Activated CD4-positive, alpha-beta T cell treated with anti-CD3 and anti-CD28 coated beads for 36 hours (primary cell): ENCODE measurements at regions not wholly inside any gene's neighbourhood (a gene's known extent, or its start where the extent isn't known, plus 50 kb on each side); places are given as distances from the start of the nearest gene placed in this dataset.

Experiments
- ATAC-seq: fragments of 200-7000 bp; cut with Tn5 transposase; one replicate; pipeline ENCODE4 v1.10.0; 2021; ENCODE audit warnings: mild to moderate bottlenecking, moderate library complexity
- CTCF ChIA-PET: fragments of 350-600 bp; sonication (Branson Sonifier 250); formaldehyde crosslinking; loops from one replicate; lab custom pipeline; 2021; ENCODE audit warnings: antibody characterized with exemption; lab: Charles Lee
- POLR2A ChIA-PET: fragments of 350-600 bp; sonication (Branson Sonifier 250); formaldehyde crosslinking; loops from one replicate; lab custom pipeline; 2021; ENCODE audit warnings: antibody characterized with exemption, inconsistent platforms; lab: Charles Lee
- DNase-seq: peaks from one replicate; pipeline ENCODE4 v3.0.0-alpha.2; 2020
- H3K27ac Mint-ChIP-seq: one replicate; pipeline ENCODE4 v1.8.0; 2021; ENCODE audit warnings: mixed read lengths
- H3K27me3 Mint-ChIP-seq: one replicate; pipeline ENCODE4 v1.8.0; 2021; ENCODE audit warnings: mixed read lengths
- H3K36me3 Mint-ChIP-seq: one replicate; pipeline ENCODE4 v1.8.0; 2021; ENCODE audit warnings: low read depth, mixed read lengths
- H3K4me1 Mint-ChIP-seq: one replicate; pipeline ENCODE4 v1.8.0; 2021; ENCODE audit warnings: mixed read lengths
- H3K4me3 Mint-ChIP-seq: one replicate; pipeline ENCODE4 v1.8.0; 2021; ENCODE audit warnings: mild to moderate bottlenecking, moderate library complexity, mixed read lengths
- H3K9me3 Mint-ChIP-seq: one replicate; pipeline ENCODE4 v1.8.0; 2021; ENCODE audit warnings: low read depth, mixed read lengths
- intact Hi-C, 2 experiments: fragments of 100-400 bp; cut with DNase I in 1 of 2; cut with micrococcal nuclease in 1 of 2; formaldehyde crosslinking; loops; one replicate each; pipeline versions ENCODE4 v1.14.2 to v1.15.1; 2022 to 2024; cut with DNase I, micrococcal nuclease

DNA sequence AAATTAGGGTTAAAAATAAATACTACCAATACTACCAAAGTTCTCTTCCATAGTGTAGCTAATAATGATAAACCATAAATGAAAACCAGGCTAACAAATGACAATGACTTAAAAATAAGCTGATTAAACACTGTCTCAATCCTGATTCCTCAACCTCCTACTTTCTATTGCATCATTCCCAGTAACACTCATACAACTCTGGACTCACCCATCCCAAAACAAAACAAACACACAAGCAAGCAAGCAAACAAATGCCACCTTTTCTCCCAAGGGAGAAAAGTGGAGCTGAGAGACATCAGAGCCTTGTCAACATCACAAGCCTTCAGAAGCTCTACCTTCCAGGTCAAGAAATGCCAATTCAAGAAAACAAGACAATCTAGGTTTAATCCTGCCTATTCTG is 620.7 kb downstream of the NYAP2 start:
- DNase-seq (no peak), ATAC-seq (no peak)
- H3K27ac Mint-ChIP-seq = no peak overlapping the region
- H3K4me3 Mint-ChIP-seq = no peak overlapping the region
- H3K36me3 Mint-ChIP-seq = no peaks in the 10 kb centered on the region
- H3K4me1 Mint-ChIP-seq = peaks cover 7% of the 10 kb centered on the region
- H3K27me3 Mint-ChIP-seq = peaks cover 10% of the 10 kb centered on the region
- CTCF ChIA-PET = no interaction called here
- intact Hi-C loops = no loop called here
- POLR2A ChIA-PET = no interaction called here
- H3K9me3 Mint-ChIP-seq = peaks cover 11% of the 10 kb centered on the region

DNA sequence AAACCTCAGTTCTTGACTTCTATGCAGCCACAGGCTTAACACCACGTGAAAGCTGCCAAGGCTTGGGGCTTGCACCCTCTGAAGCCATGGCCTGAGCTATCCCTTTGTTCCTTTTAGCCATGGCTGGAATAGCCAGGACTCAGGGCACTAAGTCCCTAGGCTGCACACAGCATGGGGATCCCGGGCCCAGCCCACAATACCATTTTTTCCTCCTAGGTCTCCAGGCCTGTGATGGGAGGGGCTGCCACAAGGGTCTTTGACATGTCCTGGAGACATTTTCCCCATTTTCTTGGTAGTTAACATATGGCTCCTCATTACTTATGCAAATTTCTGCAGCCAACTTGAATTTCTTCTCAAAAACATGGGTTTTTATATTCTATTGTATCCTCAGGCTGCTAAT is 619.1 kb downstream of the NYAP2 start:
- DNase-seq (no peak), ATAC-seq (no peak)
- Mint-ChIP-seq H3K9me3 (peaks cover 9% of the 10 kb centered on the region), H3K36me3 (no peaks in the 10 kb centered on the region), H3K27me3 (peaks cover 7% of the 10 kb centered on the region), H3K4me1 (peaks cover 7% of the 10 kb centered on the region), H3K4me3 (no peak overlapping the region), H3K27ac (no peak overlapping the region)
- intact Hi-C loops = no loop called here
- CTCF ChIA-PET = no interaction called here
- POLR2A ChIA-PET = no interaction called here

DNA sequence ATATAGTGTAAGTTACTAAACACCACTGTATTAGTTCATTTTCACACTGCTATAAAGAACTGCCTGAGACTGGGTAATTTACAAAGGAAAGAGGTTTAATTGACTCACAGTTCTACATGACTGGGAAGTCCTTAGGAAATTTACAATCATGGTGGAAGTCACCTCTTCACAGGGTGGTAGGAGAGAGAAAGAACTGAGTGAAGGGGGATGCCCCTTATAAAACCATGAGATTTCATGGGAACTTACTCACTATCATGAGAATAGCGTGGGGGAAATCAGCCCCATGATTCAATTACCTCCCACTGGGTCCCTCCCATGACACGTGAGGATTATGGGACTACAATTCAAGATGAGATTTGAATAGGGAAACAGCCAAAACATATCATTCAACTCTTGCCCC is 618.0 kb downstream of the NYAP2 start:
- CTCF ChIA-PET = no interaction called here
- POLR2A ChIA-PET = no interaction called here
- H3K36me3 Mint-ChIP-seq = no peaks in the 10 kb centered on the region
- intact Hi-C loops = no loop called here
- ATAC-seq (peak; percentile 89), DNase-seq (peak; percentile 15)
- H3K9me3 Mint-ChIP-seq = peaks cover 9% of the 10 kb centered on the region
- no peak overlapping the region for H3K4me3 Mint-ChIP-seq
- H3K27ac Mint-ChIP-seq = peak overlapping the region; percentile 11
- H3K4me1 Mint-ChIP-seq = peaks cover 7% of the 10 kb centered on the region
- peaks cover 8% of the 10 kb centered on the region for H3K27me3 Mint-ChIP-seq

DNA sequence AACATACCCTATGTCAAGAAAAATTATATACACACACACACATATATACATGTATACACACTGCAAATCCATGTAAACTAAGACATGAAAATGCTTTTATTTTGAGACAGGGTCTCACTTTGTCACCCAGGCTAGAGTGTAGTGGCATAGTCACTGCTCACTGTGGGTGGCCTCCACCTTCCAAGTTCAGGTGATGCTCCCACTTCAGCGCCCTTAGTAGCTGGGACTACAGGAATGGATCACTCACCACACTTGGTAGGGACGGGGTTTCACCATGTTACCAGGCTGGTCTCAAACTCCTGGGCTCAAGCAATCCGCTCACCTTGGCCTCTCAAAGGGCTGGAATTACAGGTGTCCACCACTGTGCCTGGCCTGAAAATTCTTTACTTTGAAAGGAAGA is 617.6 kb downstream of the NYAP2 start:
- CTCF ChIA-PET = no interaction called here
- peaks cover 7% of the 10 kb centered on the region for H3K4me1 Mint-ChIP-seq
- POLR2A ChIA-PET = no interaction called here
- intact Hi-C loops = no loop called here
- no peak overlapping the region for H3K4me3 Mint-ChIP-seq
- DNase-seq (no peak), ATAC-seq (peak; percentile 55)
- no peak overlapping the region for H3K27ac Mint-ChIP-seq
- no peaks in the 10 kb centered on the region for H3K36me3 Mint-ChIP-seq
- H3K27me3 Mint-ChIP-seq = peaks cover 8% of the 10 kb centered on the region
- peaks cover 9% of the 10 kb centered on the region for H3K9me3 Mint-ChIP-seq

DNA sequence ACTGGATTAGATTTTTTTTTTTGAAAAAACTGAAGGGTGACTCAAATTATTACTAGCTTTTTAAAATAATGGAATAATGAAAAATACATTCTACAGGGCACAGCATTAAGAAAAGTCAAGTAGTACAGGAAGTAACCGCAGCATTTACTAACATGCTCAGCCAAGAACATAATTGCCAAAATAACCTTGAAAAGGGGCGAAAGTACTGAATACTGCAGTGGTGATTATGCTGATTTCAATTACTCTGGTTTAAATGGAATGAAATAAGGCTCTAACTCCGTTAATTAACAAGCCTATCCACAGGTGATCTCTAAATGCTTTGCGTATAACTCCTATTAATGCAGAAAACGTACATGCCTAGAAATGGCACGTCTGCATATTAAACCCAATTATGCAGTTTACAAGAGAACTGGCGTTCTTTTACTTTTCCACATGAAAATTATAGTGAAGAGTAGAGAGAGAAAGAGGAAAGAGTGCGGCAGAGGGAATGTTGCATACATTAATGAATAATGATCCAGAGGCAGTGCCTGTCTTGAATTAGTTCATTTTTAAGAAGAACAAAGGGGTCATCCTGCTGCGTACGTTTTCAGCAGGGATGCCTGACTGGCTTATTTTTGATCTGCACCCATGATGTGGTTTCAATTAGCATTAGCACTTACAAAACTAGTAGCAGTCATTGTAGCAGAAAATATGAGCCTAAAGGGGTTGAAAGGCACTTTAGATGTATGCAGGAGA is 612.4 kb downstream of the NYAP2 start:
- Mint-ChIP-seq H3K27ac (no peak overlapping the region), H3K36me3 (no peaks in the 10 kb centered on the region), H3K27me3 (peaks cover 8% of the 10 kb centered on the region), H3K9me3 (no peaks in the 10 kb centered on the region), H3K4me1 (no peaks in the 10 kb centered on the region), H3K4me3 (no peak overlapping the region)
- intact Hi-C loops = no loop called here
- ATAC-seq (no peak), DNase-seq (no peak)
- CTCF ChIA-PET = no interaction called here
- POLR2A ChIA-PET = no interaction called here

DNA sequence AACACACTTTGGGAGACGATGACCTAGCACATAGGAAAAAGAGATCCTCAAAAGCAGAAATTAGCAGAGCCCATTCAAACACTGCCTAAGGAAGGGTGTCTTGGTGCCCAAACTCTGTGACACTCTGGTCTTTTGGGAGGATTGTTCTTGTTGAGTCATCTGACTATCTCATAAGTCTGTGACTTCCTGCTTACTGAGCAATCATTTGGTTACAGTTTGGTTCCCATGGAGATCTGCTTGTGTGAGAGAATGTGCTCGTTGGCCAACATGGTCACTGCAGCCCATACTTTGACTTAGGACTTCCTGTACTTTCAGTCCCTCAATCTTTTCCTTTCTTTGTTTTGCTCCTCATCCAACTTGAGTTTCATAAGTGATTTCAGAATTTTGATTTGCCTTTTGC is 602.9 kb downstream of the NYAP2 start:
- ATAC-seq (peak; percentile 49), DNase-seq (no peak)
- H3K4me3 Mint-ChIP-seq = no peak overlapping the region
- POLR2A ChIA-PET = no interaction called here
- H3K27ac Mint-ChIP-seq = no peak overlapping the region
- H3K27me3 Mint-ChIP-seq = no peaks in the 10 kb centered on the region
- H3K4me1 Mint-ChIP-seq = peaks cover 2% of the 10 kb centered on the region
- intact Hi-C loops = no loop called here
- CTCF ChIA-PET = interaction anchor here (0.5 kb wide), 1 partner anchor 393 kb away, joined by 3 read pairs; no protein-coding TSS in a partner anchor
- H3K36me3 Mint-ChIP-seq = no peaks in the 10 kb centered on the region
- H3K9me3 Mint-ChIP-seq = no peaks in the 10 kb centered on the region

DNA sequence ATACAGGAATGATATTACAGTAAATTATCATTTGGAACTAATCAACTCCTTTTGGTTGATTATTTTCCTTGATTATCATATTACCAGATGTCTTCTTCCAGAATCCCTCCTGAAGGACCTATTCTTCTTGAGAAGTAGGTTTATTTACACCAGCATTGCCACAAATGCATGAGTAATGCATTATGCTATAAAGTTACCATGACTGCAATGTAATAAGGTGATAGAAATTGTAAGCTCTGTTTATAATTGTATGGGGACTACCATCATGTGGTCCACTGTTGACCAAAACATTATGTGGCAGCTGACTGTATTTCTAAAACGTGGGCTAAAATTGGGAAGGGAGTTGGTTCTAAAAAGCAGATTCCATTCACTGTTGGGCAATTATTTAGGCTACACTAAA is 602.2 kb downstream of the NYAP2 start:
- DNase-seq (no peak), ATAC-seq (no peak)
- CTCF ChIA-PET = no interaction called here
- Mint-ChIP-seq H3K9me3 (no peaks in the 10 kb centered on the region), H3K27me3 (no peaks in the 10 kb centered on the region), H3K4me1 (peaks cover 2% of the 10 kb centered on the region), H3K27ac (no peak overlapping the region), H3K36me3 (no peaks in the 10 kb centered on the region), H3K4me3 (no peak overlapping the region)
- intact Hi-C loops = no loop called here
- POLR2A ChIA-PET = no interaction called here

DNA sequence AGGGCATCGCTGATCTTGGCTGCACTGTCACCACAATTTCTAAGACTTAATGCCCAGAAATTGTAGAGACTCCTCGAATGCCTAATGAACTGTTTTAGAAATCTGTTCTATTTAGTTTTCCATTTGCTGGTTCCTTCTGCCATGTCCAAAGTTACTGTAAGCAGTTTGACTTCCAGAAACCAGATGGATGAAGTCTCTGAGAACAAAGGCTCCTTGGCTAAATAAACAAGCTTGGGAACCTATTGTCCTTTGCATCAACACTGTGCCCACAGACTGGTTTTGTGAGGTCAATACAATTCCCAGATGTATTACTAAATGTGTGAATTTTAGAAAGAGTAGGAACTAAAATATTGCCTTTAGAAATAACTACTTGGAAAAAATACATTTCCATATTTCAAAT is 600.2 kb downstream of the NYAP2 start:
- Mint-ChIP-seq H3K27me3 (no peaks in the 10 kb centered on the region), H3K4me1 (peaks cover 2% of the 10 kb centered on the region), H3K27ac (no peak overlapping the region), H3K4me3 (no peak overlapping the region), H3K9me3 (no peaks in the 10 kb centered on the region), H3K36me3 (no peaks in the 10 kb centered on the region)
- CTCF ChIA-PET = no interaction called here
- DNase-seq (no peak), ATAC-seq (no peak)
- POLR2A ChIA-PET = no interaction called here
- intact Hi-C loops = no loop called here

DNA sequence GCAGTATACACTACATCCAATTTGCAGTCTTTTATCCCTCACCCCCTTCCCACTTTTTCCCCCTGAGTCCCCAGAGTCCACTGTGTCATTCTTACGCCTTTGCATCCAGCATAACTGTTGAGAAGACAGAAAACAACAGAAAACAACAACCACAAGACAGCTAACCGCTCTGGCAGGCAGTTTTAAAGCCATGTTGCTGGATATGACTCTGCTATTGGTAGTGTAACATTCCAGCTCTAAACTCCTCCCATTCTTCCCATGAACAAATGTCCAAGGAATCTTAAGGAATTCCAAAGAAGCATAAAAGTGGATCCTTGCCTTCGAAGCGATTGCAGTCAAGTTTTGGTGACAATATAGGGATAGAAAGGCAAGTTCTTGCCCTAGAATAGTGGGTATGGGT is 599.1 kb downstream of the NYAP2 start:
- no peaks in the 10 kb centered on the region for H3K36me3 Mint-ChIP-seq
- ATAC-seq = no peak
- intact Hi-C loops = no loop called here
- CTCF ChIA-PET = interaction anchor here (0.6 kb wide), 1 partner anchor 172 kb away, joined by 3 read pairs; no protein-coding TSS in a partner anchor
- H3K27ac Mint-ChIP-seq = no peak overlapping the region
- H3K9me3 Mint-ChIP-seq = no peaks in the 10 kb centered on the region
- DNase-seq = no peak
- H3K27me3 Mint-ChIP-seq = no peaks in the 10 kb centered on the region
- POLR2A ChIA-PET = no interaction called here
- H3K4me1 Mint-ChIP-seq = peaks cover 2% of the 10 kb centered on the region
- no peak overlapping the region for H3K4me3 Mint-ChIP-seq

DNA sequence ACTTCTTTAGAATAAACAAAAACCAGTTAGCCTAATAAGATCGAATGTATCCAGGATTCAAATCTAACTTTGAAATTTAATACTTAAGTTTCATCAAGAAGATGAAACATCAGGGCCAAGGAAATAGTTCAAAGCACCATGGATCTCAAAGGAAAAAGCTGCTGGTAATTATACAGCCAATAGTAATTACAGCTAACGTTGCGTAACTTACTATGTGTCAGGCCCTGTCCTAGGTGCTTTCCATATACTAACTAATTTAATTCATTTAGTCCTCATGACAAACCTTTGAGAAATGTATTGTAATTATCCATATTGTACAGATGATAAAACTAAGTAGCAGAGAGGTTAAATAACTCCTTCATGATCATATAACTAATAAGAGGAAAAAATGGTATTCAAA is 598.6 kb downstream of the NYAP2 start:
- no peaks in the 10 kb centered on the region for H3K27me3 Mint-ChIP-seq
- CTCF ChIA-PET = no interaction called here
- ATAC-seq (no peak), DNase-seq (no peak)
- no peaks in the 10 kb centered on the region for H3K36me3 Mint-ChIP-seq
- H3K27ac Mint-ChIP-seq = no peak overlapping the region
- no peaks in the 10 kb centered on the region for H3K9me3 Mint-ChIP-seq
- H3K4me3 Mint-ChIP-seq = no peak overlapping the region
- peaks cover 2% of the 10 kb centered on the region for H3K4me1 Mint-ChIP-seq
- POLR2A ChIA-PET = no interaction called here
- intact Hi-C loops = no loop called here

DNA sequence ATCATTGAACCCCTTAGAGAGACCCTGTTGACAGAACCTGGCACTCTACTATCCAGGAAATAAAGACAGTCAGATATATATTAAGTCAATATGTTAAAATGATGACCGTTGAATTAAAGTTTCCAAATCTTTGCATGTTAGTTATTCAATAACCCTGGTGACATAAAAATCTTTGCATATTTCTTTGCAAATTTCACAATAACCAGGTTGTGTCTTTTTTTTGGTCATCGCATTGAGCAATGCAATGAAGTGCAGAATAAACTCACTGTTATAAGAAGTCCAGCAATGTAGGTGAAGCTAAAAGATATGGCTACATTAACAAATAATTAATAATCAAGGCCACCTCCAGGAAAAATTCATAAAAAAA is 596.9 kb downstream of the NYAP2 start:
- no peaks in the 10 kb centered on the region for H3K36me3 Mint-ChIP-seq
- POLR2A ChIA-PET = no interaction called here
- no peak overlapping the region for H3K27ac Mint-ChIP-seq
- no peaks in the 10 kb centered on the region for H3K9me3 Mint-ChIP-seq
- DNase-seq (no peak), ATAC-seq (no peak)
- intact Hi-C loops = no loop called here
- no peaks in the 10 kb centered on the region for H3K27me3 Mint-ChIP-seq
- no peaks in the 10 kb centered on the region for H3K4me1 Mint-ChIP-seq
- H3K4me3 Mint-ChIP-seq = no peak overlapping the region
- CTCF ChIA-PET = no interaction called here

DNA sequence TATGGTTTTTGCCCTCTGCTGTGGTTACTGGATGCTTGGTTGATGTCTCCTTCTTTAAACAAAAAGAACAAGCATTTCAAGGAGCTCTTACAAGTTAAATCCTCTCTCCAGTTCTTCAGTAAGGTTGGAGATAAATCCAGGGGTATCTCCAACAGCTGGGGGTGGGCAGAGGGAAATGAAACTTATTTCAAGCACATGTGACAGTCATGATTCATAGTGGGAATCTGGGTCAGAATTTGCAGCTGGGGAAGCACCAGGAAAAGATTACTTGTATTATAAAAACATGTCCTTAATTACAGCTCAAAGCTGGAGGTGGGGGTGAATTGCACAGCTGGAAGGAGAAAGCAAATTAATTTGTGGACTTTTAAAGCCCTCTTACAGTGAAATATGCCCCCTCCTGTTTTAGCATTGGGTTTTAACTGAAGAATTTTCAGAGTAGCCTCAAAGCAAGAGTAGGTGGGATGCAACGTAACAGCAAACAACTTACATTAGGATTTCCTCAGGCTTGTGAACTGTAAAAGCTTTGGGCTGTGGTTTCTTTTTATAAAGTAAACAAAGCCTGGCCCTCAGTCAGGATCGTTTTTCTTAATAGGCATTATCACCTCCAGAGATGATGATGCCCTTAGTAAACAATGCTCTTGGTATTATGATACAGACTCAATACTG is 596.4 kb downstream of the NYAP2 start:
- CTCF ChIA-PET = interaction anchor here (0.8 kb wide), 1 partner anchor 308 kb away, joined by 3 read pairs; no protein-coding TSS in a partner anchor
- no peaks in the 10 kb centered on the region for H3K27me3 Mint-ChIP-seq
- no peaks in the 10 kb centered on the region for H3K9me3 Mint-ChIP-seq
- H3K4me3 Mint-ChIP-seq = no peak overlapping the region
- no peak for DNase-seq
- intact Hi-C loops = no loop called here
- no peak overlapping the region for H3K27ac Mint-ChIP-seq
- ATAC-seq = no peak
- no peaks in the 10 kb centered on the region for H3K36me3 Mint-ChIP-seq
- no peaks in the 10 kb centered on the region for H3K4me1 Mint-ChIP-seq
- POLR2A ChIA-PET = no interaction called here
